ENCODE measurements at regions not wholly inside any gene's neighbourhood (a gene's known extent, or its start where the extent isn't known, plus 50 kb on each side); places are given as distances from the start of the nearest gene placed in this dataset.
"Not testable (repeated sequence)": the region's sequence is repeated elsewhere in the genome, so short reads cannot be mapped to it uniquely, and the experiment has no call there.

DNA sequence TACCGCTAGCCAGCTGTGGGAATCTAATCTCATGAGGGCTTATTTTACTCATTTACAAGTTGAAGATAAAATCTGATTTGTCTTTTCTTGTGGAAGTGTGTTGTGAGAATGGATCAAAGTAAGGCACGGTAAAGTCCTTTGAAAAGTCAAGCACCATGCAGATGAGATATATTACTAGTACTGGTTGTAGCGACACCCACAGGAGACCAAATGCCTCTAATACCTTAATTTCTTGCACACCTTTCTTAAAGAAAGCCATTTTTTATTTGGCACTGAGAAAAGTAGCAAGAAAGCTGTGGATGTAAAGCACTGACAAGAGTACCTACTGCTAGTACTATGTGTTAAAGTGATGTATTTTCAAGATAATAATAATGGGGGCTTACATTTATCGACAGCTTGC, 191.0 kb upstream of the MMS22L start:
- Mint-ChIP-seq H3K9me3 (peaks cover 4 to 6% of the 10 kb centered on the region in 2 donors), H3K27me3 (ENCODE audit: low read depth in 2 of 2) (no peaks in the 10 kb centered on the region), H3K36me3 (no peaks in the 10 kb centered on the region), H3K4me1 (no peaks in the 10 kb centered on the region), H3K4me3 (no peak overlapping the region), H3K27ac (no peak overlapping the region)
- Histone ChIP-seq H3K9me3 (ENCODE audit: control insufficient read depth, insufficient read depth, low read length) (no peaks in the 10 kb centered on the region), H3K27ac (ENCODE audit: low read length) (no peak overlapping the region), H3K4me1 (ENCODE audit: control insufficient read depth, insufficient read depth, low read length) (no peaks in the 10 kb centered on the region), H3K36me3 (ENCODE audit: control insufficient read depth, insufficient read depth, low read length) (no peaks in the 10 kb centered on the region), H3K4me3 (ENCODE audit: low read length) (no peak overlapping the region), H3K27me3 (ENCODE audit: control insufficient read depth, insufficient read depth, low read length) (no peaks in the 10 kb centered on the region)
- TF ChIP-seq, protein P1, sequence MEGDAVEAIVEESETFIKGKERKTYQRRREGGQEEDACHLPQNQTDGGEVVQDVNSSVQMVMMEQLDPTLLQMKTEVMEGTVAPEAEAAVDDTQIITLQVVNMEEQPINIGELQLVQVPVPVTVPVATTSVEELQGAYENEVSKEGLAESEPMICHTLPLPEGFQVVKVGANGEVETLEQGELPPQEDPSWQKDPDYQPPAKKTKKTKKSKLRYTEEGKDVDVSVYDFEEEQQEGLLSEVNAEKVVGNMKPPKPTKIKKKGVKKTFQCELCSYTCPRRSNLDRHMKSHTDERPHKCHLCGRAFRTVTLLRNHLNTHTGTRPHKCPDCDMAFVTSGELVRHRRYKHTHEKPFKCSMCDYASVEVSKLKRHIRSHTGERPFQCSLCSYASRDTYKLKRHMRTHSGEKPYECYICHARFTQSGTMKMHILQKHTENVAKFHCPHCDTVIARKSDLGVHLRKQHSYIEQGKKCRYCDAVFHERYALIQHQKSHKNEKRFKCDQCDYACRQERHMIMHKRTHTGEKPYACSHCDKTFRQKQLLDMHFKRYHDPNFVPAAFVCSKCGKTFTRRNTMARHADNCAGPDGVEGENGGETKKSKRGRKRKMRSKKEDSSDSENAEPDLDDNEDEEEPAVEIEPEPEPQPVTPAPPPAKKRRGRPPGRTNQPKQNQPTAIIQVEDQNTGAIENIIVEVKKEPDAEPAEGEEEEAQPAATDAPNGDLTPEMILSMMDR (IDR thresholded peaks at IDR 0.05): no peak
- ATAC-seq (no peak), DNase-seq (no peak)
- intact Hi-C loops (cut with micrococcal nuclease): no loop called here
- 57% methylated on average over 3 of the region's 4 CpGs for WGBS (ENCODE audit: insufficient coverage)

DNA sequence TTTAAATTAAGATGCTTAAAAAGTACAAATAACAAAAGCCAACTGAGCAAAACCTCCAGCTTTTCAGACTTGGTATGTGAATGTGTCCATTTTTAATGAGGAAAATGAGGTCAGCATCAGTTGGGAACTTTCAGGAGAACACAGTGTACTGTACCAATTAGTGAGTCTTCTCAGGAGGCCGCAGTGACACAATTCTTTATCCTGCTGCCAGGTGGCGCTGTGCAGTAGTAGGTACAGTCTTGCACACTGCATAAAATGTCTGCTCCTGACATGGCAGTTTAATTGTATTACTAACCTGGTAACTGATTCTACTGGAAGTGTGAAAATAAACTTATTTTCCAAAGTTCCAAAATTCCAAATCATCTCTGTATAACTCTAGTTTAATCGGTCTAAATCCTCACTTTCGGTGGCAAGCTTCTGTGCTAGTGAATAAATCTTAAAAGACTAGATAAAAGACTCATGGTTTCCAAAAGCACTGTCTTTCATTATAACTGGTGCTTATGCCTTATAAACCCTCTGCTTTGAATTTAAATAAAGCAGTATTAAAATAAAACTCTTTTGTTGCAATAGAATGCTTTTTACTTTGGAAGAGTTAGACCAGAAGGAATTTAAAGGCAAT, 214.8 kb upstream of the MMS22L start:
- peak in 1 of 2 donors; percentile 77 for DNase-seq
- 41% methylated on average over 4 of the region's 4 CpGs for WGBS (ENCODE audit: insufficient coverage)

DNA sequence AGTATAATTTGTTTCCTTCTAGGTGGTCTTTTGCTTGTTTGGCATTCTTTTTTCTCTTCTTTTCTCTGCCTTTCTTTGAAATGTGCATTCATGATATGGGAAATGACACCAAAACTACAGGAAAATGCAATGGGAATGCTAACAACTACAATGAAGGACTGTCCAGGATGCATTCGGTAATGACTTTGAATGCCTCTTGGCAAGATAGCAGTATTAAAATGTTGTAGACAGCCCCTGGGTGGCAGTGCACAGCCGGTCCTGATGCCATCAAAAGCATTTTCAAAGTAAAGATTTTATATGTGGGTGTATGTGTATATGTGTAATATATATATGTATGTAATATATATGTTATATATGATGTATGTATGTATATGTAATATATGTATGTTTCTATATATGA, 218.8 kb upstream of the MMS22L start:
- H3K27me3 ChIP-seq (ENCODE audit: control insufficient read depth, insufficient read depth, low read length): no peaks in the 10 kb centered on the region
- no peak for ATAC-seq
- intact Hi-C loops (cut with micrococcal nuclease): no loop called here
- Mint-ChIP-seq H3K27ac (no peak overlapping the region), H3K36me3 (no peaks in the 10 kb centered on the region), H3K9me3 (no peaks in the 10 kb centered on the region), H3K4me1 (no peaks in the 10 kb centered on the region), H3K27me3 (ENCODE audit: low read depth in 2 of 2) (no peaks in the 10 kb centered on the region), H3K4me3 (no peak overlapping the region)
- H3K27ac ChIP-seq (ENCODE audit: low read length): no peak overlapping the region
- H3K9me3 ChIP-seq (ENCODE audit: control insufficient read depth, insufficient read depth, low read length): no peaks in the 10 kb centered on the region
- H3K36me3 ChIP-seq (ENCODE audit: control insufficient read depth, insufficient read depth, low read length): no peaks in the 10 kb centered on the region
- TF ChIP-seq, protein P1 (IDR thresholded peaks at IDR 0.05): no peak
- DNase-seq: no peak
- no peaks in the 10 kb centered on the region for H3K4me1 ChIP-seq (ENCODE audit: control insufficient read depth, insufficient read depth, low read length)
- WGBS (ENCODE audit: insufficient coverage): 64% methylated on average over 2 of the region's 2 CpGs
- no peak overlapping the region for H3K4me3 ChIP-seq (ENCODE audit: low read length)

More for the DNA sequence above, 214.8 kb upstream of the MMS22L start:
- no peak overlapping the region for H3K4me3 Mint-ChIP-seq
- no peaks in the 10 kb centered on the region for H3K9me3 Mint-ChIP-seq
- peak in 2 of 3 donors; percentile 55 to 70 for ATAC-seq
- Histone ChIP-seq H3K27me3 (ENCODE audit: control insufficient read depth, insufficient read depth, low read length) (no peaks in the 10 kb centered on the region), H3K36me3 (ENCODE audit: control insufficient read depth, insufficient read depth, low read length) (no peaks in the 10 kb centered on the region), H3K4me3 (ENCODE audit: low read length) (no peak overlapping the region), H3K9me3 (ENCODE audit: control insufficient read depth, insufficient read depth, low read length) (no peaks in the 10 kb centered on the region), H3K27ac (ENCODE audit: low read length) (no peak overlapping the region), H3K4me1 (ENCODE audit: control insufficient read depth, insufficient read depth, low read length) (no peaks in the 10 kb centered on the region)
- no peak overlapping the region for H3K27ac Mint-ChIP-seq
- TF ChIP-seq, protein P1 (IDR thresholded peaks at IDR 0.05): peak; percentile 44
- H3K4me1 Mint-ChIP-seq: no peaks in the 10 kb centered on the region
- intact Hi-C loops (cut with micrococcal nuclease): no loop called here
- no peaks in the 10 kb centered on the region for H3K36me3 Mint-ChIP-seq
- no peaks in the 10 kb centered on the region for H3K27me3 Mint-ChIP-seq (ENCODE audit: low read depth in 2 of 2)

DNA sequence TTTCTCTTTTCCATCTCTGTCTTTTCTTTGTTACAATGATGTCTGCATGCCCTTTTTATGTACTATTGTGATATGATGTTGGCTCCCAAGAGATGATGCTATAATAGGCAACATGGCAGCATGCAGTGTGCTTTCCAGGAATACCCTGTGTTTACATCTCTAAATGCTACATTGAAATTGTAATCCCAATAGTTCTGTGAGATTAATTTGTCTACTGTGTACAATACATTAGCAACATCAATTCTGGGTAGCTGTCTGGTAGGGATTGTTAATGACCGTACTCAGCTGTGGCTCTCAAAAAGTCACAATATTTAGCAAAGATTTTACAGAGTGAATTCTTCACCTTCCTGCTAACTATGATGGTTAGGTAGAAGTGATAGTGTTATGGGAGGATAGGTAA, 225.6 kb upstream of the MMS22L start:
- no peak overlapping the region for H3K4me3 Mint-ChIP-seq
- no peaks in the 10 kb centered on the region for H3K36me3 Mint-ChIP-seq
- H3K27me3 ChIP-seq (ENCODE audit: control insufficient read depth, insufficient read depth, low read length): no peaks in the 10 kb centered on the region
- H3K27ac ChIP-seq (ENCODE audit: low read length): no peak overlapping the region
- H3K27ac Mint-ChIP-seq: no peak overlapping the region
- no peak for DNase-seq
- no peaks in the 10 kb centered on the region for H3K36me3 ChIP-seq (ENCODE audit: control insufficient read depth, insufficient read depth, low read length)
- no peak overlapping the region for H3K4me3 ChIP-seq (ENCODE audit: low read length)
- H3K9me3 Mint-ChIP-seq: peaks cover 0 to 4% of the 10 kb centered on the region in 2 donors
- no CpG with 5 or more reads among the region's 1 CpG for WGBS (ENCODE audit: insufficient coverage)
- TF ChIP-seq, protein P1 (IDR thresholded peaks at IDR 0.05): no peak
- intact Hi-C loops (cut with micrococcal nuclease): no loop called here
- no peaks in the 10 kb centered on the region for H3K4me1 Mint-ChIP-seq
- no peak for ATAC-seq
- no peaks in the 10 kb centered on the region for H3K4me1 ChIP-seq (ENCODE audit: control insufficient read depth, insufficient read depth, low read length)
- peaks cover 2% of the 10 kb centered on the region for H3K9me3 ChIP-seq (ENCODE audit: control insufficient read depth, insufficient read depth, low read length)
- H3K27me3 Mint-ChIP-seq (ENCODE audit: low read depth in 2 of 2): no peaks in the 10 kb centered on the region

DNA sequence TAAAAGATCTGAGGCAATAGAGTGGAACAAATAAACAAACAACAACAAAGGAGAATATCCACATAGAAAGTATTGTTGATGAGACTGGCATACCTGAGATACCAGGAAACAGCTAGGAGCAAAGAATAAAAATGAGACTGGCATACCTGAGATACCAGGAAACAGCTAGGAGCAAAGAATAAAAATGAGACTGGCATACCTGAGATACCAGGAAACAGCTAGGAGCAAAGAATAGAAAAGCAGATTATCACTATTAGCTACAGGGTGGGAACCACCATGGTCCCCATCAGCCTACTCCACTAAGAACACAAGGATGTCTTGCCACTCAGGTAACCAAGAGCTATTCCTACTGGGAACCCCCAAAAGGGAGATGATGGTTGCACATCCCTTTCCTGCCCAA, 230.2 kb upstream of the MMS22L start:
- H3K4me3 Mint-ChIP-seq; H3K4me1 ChIP-seq (ENCODE audit: control insufficient read depth, insufficient read depth, low read length); H3K36me3 Mint-ChIP-seq: not testable (repeated sequence)

More for the DNA sequence above, 230.2 kb upstream of the MMS22L start:
- H3K27me3 ChIP-seq (ENCODE audit: control insufficient read depth, insufficient read depth, low read length); H3K27me3 Mint-ChIP-seq (ENCODE audit: low read depth in 2 of 2); H3K9me3 ChIP-seq (ENCODE audit: control insufficient read depth, insufficient read depth, low read length); ATAC-seq; H3K27ac ChIP-seq (ENCODE audit: low read length); H3K27ac Mint-ChIP-seq; DNase-seq; H3K4me1 Mint-ChIP-seq; H3K9me3 Mint-ChIP-seq; H3K36me3 ChIP-seq (ENCODE audit: control insufficient read depth, insufficient read depth, low read length); intact Hi-C loops (cut with micrococcal nuclease); H3K4me3 ChIP-seq (ENCODE audit: low read length): not testable (repeated sequence)

All from natural killer cell (primary cell).